Loucy (cell line): ENCODE measurements at regions not wholly inside any gene's neighbourhood (a gene's known extent, or its start where the extent isn't known, plus 50 kb on each side); places are given as distances from the start of the nearest gene placed in this dataset.

Experiments used
- CTCF ChIP-seq: fragments of 200-600 bp; sonication (generic); conservative IDR thresholded peaks from 2 replicates; pipeline ENCODE4 v1.5.1; 2014; ENCODE audit warnings: mild to moderate bottlenecking, antibody characterized with exemption, low read length
- EZH2phosphoT487 ChIP-seq: fragments of 200-600 bp; IDR thresholded peaks from 2 replicates; pipeline ENCODE4 v1.6.1; 2018; ENCODE audit warnings: antibody characterized with exemption, mild to moderate bottlenecking, moderate library complexity, borderline replicate concordance

GRCh38 chr7:126179916-126180315 lies 1072.8 kb downstream of the GRM8 start:
- TF ChIP-seq CTCF (no peak), EZH2phosphoT487 (no peak)
